ENCODE measurements at regions not wholly inside any gene's neighbourhood (a gene's known extent, or its start where the extent isn't known, plus 50 kb on each side); places are given as distances from the start of the nearest gene placed in this dataset.

GRCh38 chr12:19884021-19884492 is 444.8 kb downstream of the AEBP2 start:
- TF ChIP-seq CTCF (IDR thresholded peaks at IDR 0.05; ENCODE audit: low read depth, low read length, missing input control) (no peak), JUND (IDR thresholded peaks at IDR 0.05) (no peak), EGR1 (IDR thresholded peaks at IDR 0.05; ENCODE audit: low read depth in 2 of 2) (no peak), RAD21 (IDR thresholded peaks at IDR 0.05) (no peak), TAF1 (conservative IDR thresholded peaks at IDR 0.05) (no peak), HNF4G (IDR thresholded peaks at IDR 0.05) (no peak), FOXA1 (IDR thresholded peaks at IDR 0.05) (no peak), REST (IDR thresholded peaks at IDR 0.05) (no peak)
- Histone ChIP-seq H3K4me1 (ENCODE audit: control insufficient read depth in 4 of 4, insufficient read depth in 4 of 4, low read length in 3 of 4) (peaks cover 0 to 13% (median 5%) of the 10 kb centered on the region in 4 donors), H3K27ac (ENCODE audit: low read depth in 1 of 2, low read length in 2 of 2) (no peak overlapping the region), H3K9me3 (ENCODE audit: control insufficient read depth in 4 of 4, low read length in 3 of 4) (no peaks in the 10 kb centered on the region), H3K9ac (ENCODE audit: low read depth in 1 of 2, low read length in 2 of 2) (no peak overlapping the region), H3K36me3 (ENCODE audit: control insufficient read depth in 4 of 4, insufficient read depth in 3 of 4, low read depth in 1 of 4, low read length in 3 of 4) (no peaks in the 10 kb centered on the region), H3K4me3 (ENCODE audit: low read depth in 1 of 3, low read length in 3 of 3) (no peak overlapping the region), H3K27me3 (ENCODE audit: control insufficient read depth in 4 of 4, insufficient read depth in 4 of 4, low read length in 3 of 4) (no peaks in the 10 kb centered on the region)
- 73% methylated on average over 3 of the region's 3 CpGs for WGBS
- no peak for DNase-seq (ENCODE audit: low spot score)

GRCh38 chr12:19885093-19885812 is 446.0 kb downstream of the AEBP2 start:
- H3K4me1 ChIP-seq (ENCODE audit: control insufficient read depth in 4 of 4, insufficient read depth in 4 of 4, low read length in 3 of 4), result peaks cover 0 to 13% (median 5%) of the 10 kb centered on the region in 4 donors
- TF ChIP-seq MAX (IDR thresholded peaks at IDR 0.05) (no peak), REST (IDR thresholded peaks at IDR 0.05) (no peak)
- peak overlapping the region; percentile 49 to 76 for H3K27ac ChIP-seq (ENCODE audit: low read depth in 1 of 2, low read length in 2 of 2)
- H3K9ac ChIP-seq (ENCODE audit: low read depth in 1 of 2, low read length in 2 of 2), result no peak overlapping the region
- H3K27me3 ChIP-seq (ENCODE audit: control insufficient read depth in 4 of 4, insufficient read depth in 4 of 4, low read length in 3 of 4), result no peaks in the 10 kb centered on the region
- H3K36me3 ChIP-seq (ENCODE audit: control insufficient read depth in 4 of 4, insufficient read depth in 3 of 4, low read depth in 1 of 4, low read length in 3 of 4), result no peaks in the 10 kb centered on the region
- no peak overlapping the region for H3K4me3 ChIP-seq (ENCODE audit: low read depth in 1 of 3, low read length in 3 of 3)
- H3K9me3 ChIP-seq (ENCODE audit: control insufficient read depth in 4 of 4, low read length in 3 of 4), result no peaks in the 10 kb centered on the region
- DNase-seq (ENCODE audit: low spot score), result no peak
- WGBS, result 75% methylated on average over 8 of the region's 8 CpGs
